ENCODE measurements at regions not wholly inside any gene's neighbourhood (a gene's known extent, or its start where the extent isn't known, plus 50 kb on each side); places are given as distances from the start of the nearest gene placed in this dataset.

- no peak for TF ChIP-seq CTCF (IDR thresholded peaks at IDR 0.05)
- no peak for TF ChIP-seq EZH2 (IDR thresholded peaks at IDR 0.05; ENCODE audit: borderline replicate concordance, insufficient read depth, low read depth, low read length, poor library complexity, severe bottlenecking)
Measured at GRCh38 chr1:233737341-233737740, 123.4 kb downstream of the KCNK1 start.

Measured in B cell (primary cell).